Gastrocnemius medialis (tissue), 4 donors: ENCODE measurements at regions not wholly inside any gene's neighbourhood (a gene's known extent, or its start where the extent isn't known, plus 50 kb on each side); places are given as distances from the start of the nearest gene placed in this dataset.

Source experiments
- ATAC-seq, 2 donors: fragments of 150-250 bp; one replicate each; pipeline ENCODE4 v1.9.1; 2016
- DNase-seq, 2 donors: peaks; one replicate each; pipeline ENCODE4 v3.0.0-alpha.2; 2019
- H3K27ac ChIP-seq, 4 donors: fragments of 200-600 bp; sonication (generic); 1 replicate in 1 of 4; 2 replicates in 3 of 4; pipeline ENCODE4 v1.5.1; 2016 to 2018; ENCODE audit warnings: mild to moderate bottlenecking in 2 of 4, moderate library complexity in 1 of 4
- H3K27me3 ChIP-seq, 3 donors: fragments of 200-600 bp; sonication (generic) in 2 of 3; 1 replicate in 1 of 3; 2 replicates in 2 of 3; pipeline versions ENCODE4 v1.5.1 to v1.6.0; 2016 to 2019; ENCODE audit warnings: mild to moderate bottlenecking in 1 of 3, moderate library complexity in 1 of 3
- H3K36me3 ChIP-seq, 2 donors: fragments of 200-600 bp; sonication (generic) in 1 of 2; one replicate each; pipeline ENCODE4 v1.5.1; 2017 to 2018
- H3K4me1 ChIP-seq, 2 donors: fragments of 200-600 bp; sonication (generic) in 1 of 2; one replicate each; pipeline ENCODE4 v1.5.1; 2016 to 2017; ENCODE audit warnings: mild to moderate bottlenecking in 2 of 2
- H3K4me3 ChIP-seq, 4 donors: fragments of 200-600 bp; sonication (generic) in 3 of 4; 1 replicate in 1 of 4; 2 replicates in 3 of 4; pipeline ENCODE4 v1.5.1; 2016 to 2019; ENCODE audit warnings: mild to moderate bottlenecking in 2 of 4
- H3K9me3 ChIP-seq, 3 donors: fragments of 200-600 bp; sonication (generic) in 2 of 3; 1 replicate in 1 of 3; 2 replicates in 2 of 3; pipeline ENCODE4 v1.5.1; 2016 to 2019
- CTCF ChIP-seq, 5 experiments: fragments of 450-650 bp in 3 of 5; fragments of 200-600 bp in 2 of 5; sonication (generic) in 2 of 5; IDR thresholded peaks in 4 of 5; conservative IDR thresholded peaks in 1 of 5; 1 replicate in 4 of 5; 2 replicates in 1 of 5; pipeline ENCODE4 v1.5.1; 2016 to 2019; ENCODE audit warnings: antibody characterized with exemption in 5 of 5, mild to moderate bottlenecking in 3 of 5, moderate library complexity in 3 of 5
- POLR2A ChIP-seq, 2 donors: fragments of 450-650 bp; IDR thresholded peaks; one replicate each; pipeline ENCODE4 v1.6.1; 2017; ENCODE audit warnings: antibody characterized with exemption in 2 of 2, mild to moderate bottlenecking in 2 of 2, moderate library complexity in 2 of 2
- in situ Hi-C, 4 donors: fragments of 200-750 bp; cut with MboI; loops; one replicate each; pipeline versions ENCODE4 v1.15.0 to v1.8.0; 2017; ENCODE audit warnings: low sequenced_read_pairs in 4 of 4
- intact Hi-C: fragments of 100-400 bp; cut with DNase I; formaldehyde crosslinking; loops from one replicate; pipeline ENCODE4 v1.15.1; 2023; ENCODE audit warnings: low total_unique reads

GRCh38 chr3:35187908-35188307, 451.4 kb upstream of the ARPP21 start:
- no peaks in the 10 kb centered on the region for H3K27me3 ChIP-seq
- intact Hi-C loops (no loop called here), in situ Hi-C loops (no loop called here)
- H3K9me3 ChIP-seq = no peaks in the 10 kb centered on the region
- TF ChIP-seq CTCF (IDR thresholded peaks at IDR 0.05 in 4 of 5, conservative IDR thresholded peaks at IDR 0.05 in 1 of 5) = no peak
- no peak for TF ChIP-seq POLR2A (IDR thresholded peaks at IDR 0.05)
- no peak overlapping the region for H3K27ac ChIP-seq
- DNase-seq (no peak), ATAC-seq (no peak)
- H3K4me3 ChIP-seq = no peak overlapping the region
- H3K36me3 ChIP-seq = no peaks in the 10 kb centered on the region
- H3K4me1 ChIP-seq = no peaks in the 10 kb centered on the region

GRCh38 chr3:35194666-35195065, 444.7 kb upstream of the ARPP21 start:
- no peak for TF ChIP-seq POLR2A (IDR thresholded peaks at IDR 0.05)
- no peak for TF ChIP-seq CTCF (IDR thresholded peaks at IDR 0.05 in 4 of 5, conservative IDR thresholded peaks at IDR 0.05 in 1 of 5)
- Histone ChIP-seq H3K4me3 (no peak overlapping the region), H3K27ac (no peak overlapping the region), H3K4me1 (no peaks in the 10 kb centered on the region), H3K9me3 (no peaks in the 10 kb centered on the region), H3K36me3 (no peaks in the 10 kb centered on the region), H3K27me3 (no peaks in the 10 kb centered on the region)
- no peak for DNase-seq
- intact Hi-C loops (no loop called here), in situ Hi-C loops (no loop called here)
- ATAC-seq = no peak

- no peak overlapping the region for H3K4me3 ChIP-seq
- no peaks in the 10 kb centered on the region for H3K9me3 ChIP-seq
- no peaks in the 10 kb centered on the region for H3K27me3 ChIP-seq
- intact Hi-C loops = no loop called here
- no peak for DNase-seq
- H3K36me3 ChIP-seq = no peaks in the 10 kb centered on the region
- peaks cover 0 to 3% of the 10 kb centered on the region in 2 donors for H3K4me1 ChIP-seq
- in situ Hi-C loops = no loop called here
- no peak overlapping the region for H3K27ac ChIP-seq
- no peak for ATAC-seq
- no peak for TF ChIP-seq CTCF (IDR thresholded peaks at IDR 0.05 in 4 of 5, conservative IDR thresholded peaks at IDR 0.05 in 1 of 5)
- no peak for TF ChIP-seq POLR2A (IDR thresholded peaks at IDR 0.05)
These were observed 440.5 kb upstream of the ARPP21 start for GRCh38 chr3:35198857-35199256.

GRCh38 chr3:35200056-35200455, 439.3 kb upstream of the ARPP21 start:
- intact Hi-C loops (no loop called here), in situ Hi-C loops (no loop called here)
- Histone ChIP-seq H3K9me3 (no peaks in the 10 kb centered on the region), H3K4me3 (no peak overlapping the region), H3K36me3 (no peaks in the 10 kb centered on the region), H3K4me1 (peaks cover 0 to 3% of the 10 kb centered on the region in 2 donors), H3K27ac (no peak overlapping the region), H3K27me3 (no peaks in the 10 kb centered on the region)
- no peak for DNase-seq
- TF ChIP-seq POLR2A (IDR thresholded peaks at IDR 0.05) (no peak), CTCF (IDR thresholded peaks at IDR 0.05 in 4 of 5, conservative IDR thresholded peaks at IDR 0.05 in 1 of 5) (no peak)
- no peak for ATAC-seq

DNA sequence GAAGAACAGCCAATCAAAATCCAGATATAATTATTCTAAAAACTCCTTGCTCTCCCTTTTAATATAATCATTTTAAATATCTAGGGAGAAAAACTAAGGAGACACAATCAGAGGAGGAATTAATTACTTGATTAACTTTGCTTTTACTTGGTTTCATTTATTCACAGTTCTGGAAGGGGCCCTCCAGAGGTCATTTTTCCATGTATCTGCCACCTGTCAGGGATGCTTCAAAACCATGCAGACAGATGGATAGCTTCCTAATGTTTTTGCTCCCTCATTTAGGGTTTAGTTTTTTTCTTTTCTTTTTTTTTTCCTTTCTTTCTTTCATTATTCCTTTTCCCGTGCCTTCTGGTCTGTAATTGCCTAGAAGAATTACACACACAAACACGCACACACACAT, 438.1 kb upstream of the ARPP21 start:
- ATAC-seq = no peak
- H3K36me3 ChIP-seq = no peaks in the 10 kb centered on the region
- no peak for TF ChIP-seq POLR2A (IDR thresholded peaks at IDR 0.05)
- no peak for TF ChIP-seq CTCF (IDR thresholded peaks at IDR 0.05 in 4 of 5, conservative IDR thresholded peaks at IDR 0.05 in 1 of 5)
- no peak overlapping the region for H3K4me3 ChIP-seq
- intact Hi-C loops = no loop called here
- no peak overlapping the region for H3K27ac ChIP-seq
- H3K9me3 ChIP-seq = no peaks in the 10 kb centered on the region
- in situ Hi-C loops = no loop called here
- H3K27me3 ChIP-seq = no peaks in the 10 kb centered on the region
- no peak for DNase-seq
- peaks cover 0 to 3% of the 10 kb centered on the region in 2 donors for H3K4me1 ChIP-seq
